ENCODE measurements at regions not wholly inside any gene's neighbourhood (a gene's known extent, or its start where the extent isn't known, plus 50 kb on each side); places are given as distances from the start of the nearest gene placed in this dataset.
A peak's percentile ranks its signal among the peaks of the same experiment; 100 is the strongest.

- H3K4me3 ChIP-seq (ENCODE audit: low read depth, low read length) = no peak overlapping the region
- POLR2A ChIA-PET = no interaction called here
- no peak for DNase-seq (ENCODE audit: low read depth, low spot score)
- CTCF ChIA-PET = interaction anchor here (1.2 kb wide), 1 partner anchor 36 kb away, joined by 5 read pairs; no protein-coding TSS in a partner anchor
- TF ChIP-seq CTCF (IDR thresholded peaks at IDR 0.05; ENCODE audit: insufficient read depth, low read length, missing control alignments) = no peak
Observed at GRCh38 chr5:86977190-86977589, 290.5 kb upstream of the RASA1 start.

GRCh38 chr5:86977808-86978207 lies 289.9 kb upstream of the RASA1 start:
- no peak for TF ChIP-seq CTCF (IDR thresholded peaks at IDR 0.05; ENCODE audit: insufficient read depth, low read length, missing control alignments)
- ChIA-PET POLR2A (no interaction called here), CTCF (interaction anchor here (1.2 kb wide), 1 partner anchor 35 kb away, joined by 5 read pairs; no protein-coding TSS in a partner anchor)
- no peak for DNase-seq (ENCODE audit: low read depth, low spot score)
- no peak overlapping the region for H3K4me3 ChIP-seq (ENCODE audit: low read depth, low read length)

- no peak overlapping the region for H3K4me3 ChIP-seq (ENCODE audit: low read depth, low read length)
- DNase-seq (ENCODE audit: low read depth, low spot score) = peak; percentile 7
- CTCF ChIA-PET = interaction anchor here (0.8 to 1.9 kb wide), 4 partner anchors 10 to 100 kb away, joined by 3 to 6 read pairs (median 4); no protein-coding TSS in a partner anchor
- TF ChIP-seq CTCF (IDR thresholded peaks at IDR 0.05; ENCODE audit: insufficient read depth, low read length, missing control alignments) = no peak
- POLR2A ChIA-PET = no interaction called here
Observed at GRCh38 chr5:86979811-86980411, 287.8 kb upstream of the RASA1 start.

GRCh38 chr5:86981898-86982297 lies 285.8 kb upstream of the RASA1 start:
- POLR2A ChIA-PET = no interaction called here
- CTCF ChIA-PET = interaction anchor here (1.0 to 1.5 kb wide), 2 partner anchors 14 to 32 kb away, joined by 4 to 5 read pairs; no protein-coding TSS in a partner anchor
- no peak overlapping the region for H3K4me3 ChIP-seq (ENCODE audit: low read depth, low read length)

DNA sequence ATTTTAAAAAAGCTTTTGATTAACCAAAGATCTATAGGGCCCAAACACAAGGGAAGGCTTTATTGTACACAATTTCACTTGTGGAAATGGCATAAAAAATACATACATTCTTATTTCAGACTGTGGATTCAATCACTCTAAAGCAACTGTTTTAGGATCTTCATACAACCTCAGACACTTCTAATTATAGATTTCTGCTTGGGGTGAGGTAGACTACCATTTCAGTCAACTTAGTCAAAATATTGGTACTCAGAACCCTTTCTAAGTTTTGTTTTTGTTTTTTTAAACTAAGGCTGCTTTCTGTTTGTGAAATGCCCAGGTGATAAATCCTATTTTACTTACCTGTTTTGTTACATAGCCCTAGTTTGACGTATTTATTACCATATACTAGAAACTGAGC lies 284.5 kb upstream of the RASA1 start:
- POLR2A ChIA-PET = no interaction called here
- CTCF ChIA-PET = interaction anchor here (0.6 to 1.5 kb wide), 4 partner anchors 15 to 414 kb away, joined by 3 to 9 read pairs (median 4); no protein-coding TSS in a partner anchor
- no peak overlapping the region for H3K4me3 ChIP-seq (ENCODE audit: low read depth, low read length)
- DNase-seq (ENCODE audit: low read depth, low spot score) = no peak
- TF ChIP-seq CTCF (IDR thresholded peaks at IDR 0.05; ENCODE audit: insufficient read depth, low read length, missing control alignments) = no peak

More at GRCh38 chr5:86981898-86982297, 285.8 kb upstream of the RASA1 start:
- DNase-seq (ENCODE audit: low read depth, low spot score) = no peak
- TF ChIP-seq CTCF (IDR thresholded peaks at IDR 0.05; ENCODE audit: insufficient read depth, low read length, missing control alignments) = no peak

DNA sequence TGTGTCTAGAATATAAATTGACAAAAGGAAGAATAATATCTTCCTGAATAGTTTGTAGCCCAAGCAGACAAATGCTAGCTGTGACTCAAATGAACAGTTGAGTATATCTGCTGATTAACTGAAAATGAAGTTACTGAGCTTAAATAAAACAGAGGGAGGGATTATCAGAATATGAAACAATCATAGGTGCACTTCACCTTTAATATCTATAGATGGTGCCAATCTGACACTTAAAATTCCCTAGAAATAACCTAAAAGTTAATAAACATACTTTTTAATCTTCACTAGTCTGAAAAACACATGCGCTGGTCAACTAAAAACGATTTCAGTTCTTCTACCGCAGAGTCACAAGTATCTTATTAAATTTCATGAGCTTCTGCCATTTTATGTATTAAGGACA lies 280.8 kb upstream of the RASA1 start:
- DNase-seq (ENCODE audit: low read depth, low spot score) = no peak
- ChIA-PET POLR2A (no interaction called here), CTCF (interaction anchor here (0.9 to 2.5 kb wide), 2 partner anchors 18 to 77 kb away, joined by 3 to 6 read pairs; no protein-coding TSS in a partner anchor)
- H3K4me3 ChIP-seq (ENCODE audit: low read depth, low read length) = no peak overlapping the region
- TF ChIP-seq CTCF (IDR thresholded peaks at IDR 0.05; ENCODE audit: insufficient read depth, low read length, missing control alignments) = no peak
